ENCODE measurements at regions not wholly inside any gene's neighbourhood (a gene's known extent, or its start where the extent isn't known, plus 50 kb on each side); places are given as distances from the start of the nearest gene placed in this dataset.
A peak's percentile ranks its signal among the peaks of the same experiment; 100 is the strongest.

DNA sequence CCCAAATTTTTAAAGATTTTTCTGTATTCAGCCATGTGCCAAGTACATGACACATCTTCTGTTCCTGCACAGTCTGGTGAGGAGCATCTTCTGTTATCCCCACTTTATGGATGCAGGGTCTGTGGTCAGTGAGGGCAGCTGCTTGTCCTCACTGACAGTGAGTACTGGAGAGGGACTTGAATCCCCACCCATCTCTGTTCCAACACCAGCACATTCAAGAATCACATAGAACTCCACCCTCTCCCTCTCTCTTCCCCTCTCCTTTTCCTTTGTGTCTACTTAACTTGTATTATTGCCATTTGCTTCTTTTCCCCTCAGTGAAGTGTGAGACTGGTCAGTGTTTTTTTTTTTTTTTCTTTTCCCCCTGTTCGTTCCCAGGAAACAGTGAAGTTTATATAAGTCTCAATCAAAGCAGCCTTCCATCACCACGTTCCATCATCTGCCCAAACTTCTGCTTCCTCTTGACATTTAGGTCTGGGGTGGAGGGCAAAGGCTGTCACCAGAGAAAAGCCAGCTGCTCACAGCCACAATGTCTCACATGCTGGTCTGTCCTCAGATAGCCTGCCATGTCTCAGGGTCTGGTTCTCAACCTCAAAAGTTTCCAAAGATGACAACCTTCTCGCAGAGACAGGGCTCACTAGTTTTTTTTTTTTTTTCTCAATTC is 110.0 kb upstream of the SSTR4 start:
- H3K27me3 ChIP-seq: peaks cover 0 to 89% (median 2%) of the 10 kb centered on the region in 7 donors
- intact Hi-C loops (cut with DNase I): loop anchor here in 3 of 10 donors (5.0 to 10.0 kb wide), 3 partner anchors 47 to 280 kb away; no protein-coding TSS in a partner anchor
- 45 to 51% methylated on average over 3 of the region's 3 CpGs for WGBS, 2 donors
- no peaks in the 10 kb centered on the region for H3K36me3 ChIP-seq
- no peaks in the 10 kb centered on the region for H3K9me3 ChIP-seq
- H3K4me3 ChIP-seq: no peak overlapping the region
- peak in 7 of 8 donors; percentile 58 to 80 (median 66) for ATAC-seq
- peak; percentile 26 to 36 for DNase-seq
- TF ChIP-seq, protein P1, sequence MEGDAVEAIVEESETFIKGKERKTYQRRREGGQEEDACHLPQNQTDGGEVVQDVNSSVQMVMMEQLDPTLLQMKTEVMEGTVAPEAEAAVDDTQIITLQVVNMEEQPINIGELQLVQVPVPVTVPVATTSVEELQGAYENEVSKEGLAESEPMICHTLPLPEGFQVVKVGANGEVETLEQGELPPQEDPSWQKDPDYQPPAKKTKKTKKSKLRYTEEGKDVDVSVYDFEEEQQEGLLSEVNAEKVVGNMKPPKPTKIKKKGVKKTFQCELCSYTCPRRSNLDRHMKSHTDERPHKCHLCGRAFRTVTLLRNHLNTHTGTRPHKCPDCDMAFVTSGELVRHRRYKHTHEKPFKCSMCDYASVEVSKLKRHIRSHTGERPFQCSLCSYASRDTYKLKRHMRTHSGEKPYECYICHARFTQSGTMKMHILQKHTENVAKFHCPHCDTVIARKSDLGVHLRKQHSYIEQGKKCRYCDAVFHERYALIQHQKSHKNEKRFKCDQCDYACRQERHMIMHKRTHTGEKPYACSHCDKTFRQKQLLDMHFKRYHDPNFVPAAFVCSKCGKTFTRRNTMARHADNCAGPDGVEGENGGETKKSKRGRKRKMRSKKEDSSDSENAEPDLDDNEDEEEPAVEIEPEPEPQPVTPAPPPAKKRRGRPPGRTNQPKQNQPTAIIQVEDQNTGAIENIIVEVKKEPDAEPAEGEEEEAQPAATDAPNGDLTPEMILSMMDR (IDR thresholded peaks at IDR 0.05): no peak
- peak overlapping the region in 3 of 10 donors; percentile 0 to 54 (median 47) for H3K27ac ChIP-seq
- peaks cover 0 to 24% (median 12%) of the 10 kb centered on the region in 9 donors for H3K4me1 ChIP-seq

DNA sequence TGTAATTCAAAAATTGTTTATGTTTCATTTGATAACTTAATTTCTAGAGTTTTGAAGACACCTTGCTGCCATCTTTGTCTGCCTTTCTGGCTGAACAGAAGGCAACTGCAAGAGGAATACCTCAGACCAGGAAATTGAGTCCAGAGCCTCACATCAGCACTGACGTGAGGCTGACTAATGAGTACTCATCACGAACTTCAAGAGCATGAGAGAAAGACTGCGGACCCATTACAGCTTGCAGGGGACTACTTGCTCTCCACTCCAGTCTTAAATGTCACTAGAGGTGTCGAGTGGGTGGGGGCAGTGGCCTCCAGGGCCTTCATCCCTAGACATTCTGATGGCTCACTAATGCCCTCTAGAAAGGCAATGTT is 109.5 kb upstream of the SSTR4 start:
- intact Hi-C loops (cut with DNase I): loop anchor here in 3 of 10 donors (5.0 to 10.0 kb wide), 3 partner anchors 47 to 279 kb away; no protein-coding TSS in a partner anchor
- peak in 2 of 8 donors; percentile 41 to 46 for ATAC-seq

DNA sequence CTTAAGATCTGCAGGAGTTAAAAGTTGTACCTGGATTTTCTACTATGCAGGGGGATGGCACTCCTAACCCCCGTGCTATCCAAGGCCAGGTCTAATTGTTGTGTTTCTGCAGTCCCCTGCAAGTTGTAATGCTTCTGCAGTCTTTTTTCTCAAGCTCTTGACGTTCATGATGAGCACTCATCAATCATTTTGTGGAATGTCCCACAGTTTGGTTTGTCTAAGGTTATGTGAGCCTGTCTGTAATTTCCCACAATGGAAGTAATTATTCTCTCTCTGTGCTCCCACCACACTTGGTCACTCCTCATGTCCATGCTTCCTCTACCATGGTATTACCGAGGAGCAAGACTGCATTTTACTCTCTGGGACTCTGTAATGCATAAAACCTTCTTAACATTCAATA is 107.6 kb upstream of the SSTR4 start:
- H3K9me3 ChIP-seq: no peaks in the 10 kb centered on the region
- intact Hi-C loops (cut with DNase I): loop anchor here in 3 of 10 donors (5.0 to 10.0 kb wide), 3 partner anchors 45 to 277 kb away; no protein-coding TSS in a partner anchor
- ATAC-seq: no peak

More for the DNA sequence above, 109.5 kb upstream of the SSTR4 start:
- no peak for DNase-seq
- no peaks in the 10 kb centered on the region for H3K36me3 ChIP-seq
- H3K4me1 ChIP-seq: peaks cover 0 to 24% (median 12%) of the 10 kb centered on the region in 9 donors
- peak overlapping the region in 2 of 10 donors; percentile 47 to 54 for H3K27ac ChIP-seq
- no peak overlapping the region for H3K4me3 ChIP-seq
- no peaks in the 10 kb centered on the region for H3K9me3 ChIP-seq
- 75 to 79% methylated on average over 4 of the region's 4 CpGs for WGBS, 2 donors
- TF ChIP-seq, protein P1 (IDR thresholded peaks at IDR 0.05): no peak
- H3K27me3 ChIP-seq: peaks cover 0 to 85% (median 2%) of the 10 kb centered on the region in 7 donors

GRCh38 chr20:22928679-22929078 is 106.4 kb upstream of the SSTR4 start:
- Histone ChIP-seq H3K9me3 (no peaks in the 10 kb centered on the region), H3K4me1 (peaks cover 0 to 14% (median 1%) of the 10 kb centered on the region in 9 donors), H3K27ac (no peak overlapping the region), H3K36me3 (no peaks in the 10 kb centered on the region), H3K4me3 (no peak overlapping the region), H3K27me3 (peaks cover 0 to 91% (median 2%) of the 10 kb centered on the region in 7 donors)
- DNase-seq (no peak), ATAC-seq (no peak)
- intact Hi-C loops (cut with DNase I): loop anchor here in 3 of 10 donors (5.0 to 10.0 kb wide), 3 partner anchors 44 to 276 kb away; no protein-coding TSS in a partner anchor
- TF ChIP-seq, protein P1 (IDR thresholded peaks at IDR 0.05): no peak
- 56 to 63% methylated on average over 7 of the region's 7 CpGs for WGBS, 2 donors

More for the DNA sequence above, 107.6 kb upstream of the SSTR4 start:
- Histone ChIP-seq H3K4me3 (no peak overlapping the region), H3K36me3 (no peaks in the 10 kb centered on the region), H3K4me1 (peaks cover 0 to 14% (median 5%) of the 10 kb centered on the region in 9 donors), H3K27ac (no peak overlapping the region), H3K27me3 (peaks cover 0 to 94% (median 2%) of the 10 kb centered on the region in 7 donors)
- TF ChIP-seq, protein P1 (IDR thresholded peaks at IDR 0.05): no peak
- WGBS, 2 donors: 89 to 90% methylated on average over 3 of the region's 3 CpGs
- no peak for DNase-seq
